ENCODE measurements at regions not wholly inside any gene's neighbourhood (a gene's known extent, or its start where the extent isn't known, plus 50 kb on each side); places are given as distances from the start of the nearest gene placed in this dataset.

DNA sequence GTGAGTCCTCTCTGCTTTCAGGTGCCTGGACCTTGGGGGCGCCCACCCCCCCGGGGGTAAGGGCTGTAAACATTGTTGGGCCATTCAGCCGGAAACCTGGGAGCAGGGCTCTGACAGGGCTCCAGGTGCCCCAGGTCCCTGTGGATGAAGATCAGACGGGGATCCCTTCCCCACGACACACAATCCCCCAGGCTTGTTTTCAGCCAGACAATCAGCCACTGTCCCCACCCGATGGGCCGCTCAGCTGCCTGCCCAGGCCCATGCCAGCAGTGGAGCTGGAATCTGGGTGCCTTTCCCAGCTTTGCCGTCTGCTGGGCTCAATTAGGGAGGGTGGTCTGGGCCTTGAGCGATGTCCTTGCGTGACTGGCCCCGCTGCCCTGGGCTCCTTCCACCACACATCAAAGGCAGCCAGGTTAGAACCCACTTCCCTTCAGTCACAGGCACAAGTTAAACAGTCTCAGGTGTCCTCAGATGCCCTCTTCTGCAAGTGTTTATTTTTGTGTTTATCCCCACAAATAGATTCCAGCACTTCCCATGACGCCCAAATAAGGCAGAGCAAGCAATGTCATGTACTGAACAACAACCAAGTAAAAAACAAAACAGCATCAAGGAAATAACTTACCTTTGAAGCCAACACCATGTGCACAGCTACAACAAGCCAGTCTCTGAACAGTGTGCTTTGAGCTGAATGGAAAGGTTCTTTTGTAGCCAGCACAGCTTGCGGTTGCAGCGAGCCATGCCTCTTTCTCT lies 77.0 kb upstream of the ALDH1A3 start:
- H3K4me3 Mint-ChIP-seq = no peak overlapping the region
- H3K9me3 Mint-ChIP-seq = peaks cover 11% of the 10 kb centered on the region
- DNase-seq (ENCODE audit: low read depth, low spot score) = no peak
- no peak overlapping the region for H3K27ac Mint-ChIP-seq (ENCODE audit: unreplicated experiment)
- H3K27me3 Mint-ChIP-seq (ENCODE audit: low read depth) = peaks cover under 1% of the 10 kb centered on the region
- TF ChIP-seq, protein P1, sequence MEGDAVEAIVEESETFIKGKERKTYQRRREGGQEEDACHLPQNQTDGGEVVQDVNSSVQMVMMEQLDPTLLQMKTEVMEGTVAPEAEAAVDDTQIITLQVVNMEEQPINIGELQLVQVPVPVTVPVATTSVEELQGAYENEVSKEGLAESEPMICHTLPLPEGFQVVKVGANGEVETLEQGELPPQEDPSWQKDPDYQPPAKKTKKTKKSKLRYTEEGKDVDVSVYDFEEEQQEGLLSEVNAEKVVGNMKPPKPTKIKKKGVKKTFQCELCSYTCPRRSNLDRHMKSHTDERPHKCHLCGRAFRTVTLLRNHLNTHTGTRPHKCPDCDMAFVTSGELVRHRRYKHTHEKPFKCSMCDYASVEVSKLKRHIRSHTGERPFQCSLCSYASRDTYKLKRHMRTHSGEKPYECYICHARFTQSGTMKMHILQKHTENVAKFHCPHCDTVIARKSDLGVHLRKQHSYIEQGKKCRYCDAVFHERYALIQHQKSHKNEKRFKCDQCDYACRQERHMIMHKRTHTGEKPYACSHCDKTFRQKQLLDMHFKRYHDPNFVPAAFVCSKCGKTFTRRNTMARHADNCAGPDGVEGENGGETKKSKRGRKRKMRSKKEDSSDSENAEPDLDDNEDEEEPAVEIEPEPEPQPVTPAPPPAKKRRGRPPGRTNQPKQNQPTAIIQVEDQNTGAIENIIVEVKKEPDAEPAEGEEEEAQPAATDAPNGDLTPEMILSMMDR (conservative IDR thresholded peaks at IDR 0.05) = no peak
- peaks cover 17% of the 10 kb centered on the region for H3K4me1 Mint-ChIP-seq
- peaks cover 3% of the 10 kb centered on the region for H3K36me3 Mint-ChIP-seq (ENCODE audit: low read depth)

DNA sequence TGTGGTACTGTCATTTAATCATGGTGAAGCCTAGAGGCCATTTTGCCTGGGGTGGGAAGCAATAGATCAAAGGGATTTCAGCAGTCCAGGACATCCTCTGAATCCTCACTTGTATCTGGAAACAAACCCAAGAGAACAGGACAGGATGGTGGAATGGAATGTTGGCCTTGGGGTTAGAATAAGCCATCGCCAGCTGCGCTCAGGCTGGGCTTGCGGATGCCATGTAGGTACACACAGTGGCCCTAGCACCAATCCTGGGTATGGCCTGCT lies 76.5 kb upstream of the ALDH1A3 start:
- Mint-ChIP-seq H3K4me1 (peaks cover 17% of the 10 kb centered on the region), H3K27me3 (ENCODE audit: low read depth) (no peaks in the 10 kb centered on the region), H3K27ac (ENCODE audit: unreplicated experiment) (no peak overlapping the region), H3K9me3 (peaks cover 11% of the 10 kb centered on the region), H3K36me3 (ENCODE audit: low read depth) (peaks cover 3% of the 10 kb centered on the region), H3K4me3 (no peak overlapping the region)
- TF ChIP-seq, protein P1 (conservative IDR thresholded peaks at IDR 0.05) = no peak
- DNase-seq (ENCODE audit: low read depth, low spot score) = no peak

DNA sequence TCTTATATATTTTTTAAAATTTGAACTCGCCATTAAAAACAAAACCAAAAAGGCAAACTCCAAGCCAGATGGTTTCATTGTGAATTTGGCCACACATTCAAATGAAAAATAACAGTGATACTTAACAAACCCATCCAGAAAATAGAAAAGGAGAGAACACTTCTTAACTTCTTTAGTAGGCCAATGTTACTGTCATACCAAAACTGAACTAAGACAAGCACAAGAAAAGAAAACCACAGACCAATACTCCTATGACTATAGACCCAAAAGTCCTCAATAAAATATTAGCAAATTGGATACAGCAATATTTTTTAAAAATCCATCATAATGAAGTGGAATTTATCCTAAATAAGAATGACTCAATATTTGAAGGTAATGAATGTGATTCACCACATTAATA lies 73.5 kb upstream of the ALDH1A3 start:
- H3K4me1 Mint-ChIP-seq = peaks cover 17% of the 10 kb centered on the region
- H3K36me3 Mint-ChIP-seq (ENCODE audit: low read depth) = peaks cover 3% of the 10 kb centered on the region
- TF ChIP-seq, protein P1 (conservative IDR thresholded peaks at IDR 0.05) = no peak
- peaks cover 10% of the 10 kb centered on the region for H3K9me3 Mint-ChIP-seq
- no peak for DNase-seq (ENCODE audit: low read depth, low spot score)
- H3K4me3 Mint-ChIP-seq = no peak overlapping the region
- no peak overlapping the region for H3K27ac Mint-ChIP-seq (ENCODE audit: unreplicated experiment)
- no peaks in the 10 kb centered on the region for H3K27me3 Mint-ChIP-seq (ENCODE audit: low read depth)

DNA sequence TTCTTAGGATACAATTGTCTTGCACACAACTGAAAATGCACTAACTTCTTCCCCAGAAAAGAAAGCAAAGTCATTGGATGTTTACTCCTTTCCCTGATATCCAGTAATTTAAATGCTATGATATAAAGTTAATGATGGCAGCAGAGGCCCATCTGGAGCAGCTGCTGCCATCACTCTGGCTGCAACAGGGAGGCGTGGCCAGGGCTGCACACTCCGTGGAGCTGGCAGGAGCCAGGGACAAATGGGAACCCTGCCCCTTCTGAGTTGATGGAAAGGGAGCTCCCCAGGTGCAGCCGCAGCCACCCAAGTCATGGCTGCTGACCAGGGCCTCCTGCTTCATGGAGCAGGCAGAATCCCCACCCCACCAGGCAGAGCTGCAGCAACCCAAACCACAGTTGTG lies 72.6 kb upstream of the ALDH1A3 start:
- H3K9me3 Mint-ChIP-seq = peaks cover 10% of the 10 kb centered on the region
- peaks cover 17% of the 10 kb centered on the region for H3K4me1 Mint-ChIP-seq
- TF ChIP-seq, protein P1 (conservative IDR thresholded peaks at IDR 0.05) = no peak
- no peak overlapping the region for H3K27ac Mint-ChIP-seq (ENCODE audit: unreplicated experiment)
- H3K36me3 Mint-ChIP-seq (ENCODE audit: low read depth) = peaks cover 3% of the 10 kb centered on the region
- H3K27me3 Mint-ChIP-seq (ENCODE audit: low read depth) = no peaks in the 10 kb centered on the region
- DNase-seq (ENCODE audit: low read depth, low spot score) = no peak
- H3K4me3 Mint-ChIP-seq = no peak overlapping the region

DNA sequence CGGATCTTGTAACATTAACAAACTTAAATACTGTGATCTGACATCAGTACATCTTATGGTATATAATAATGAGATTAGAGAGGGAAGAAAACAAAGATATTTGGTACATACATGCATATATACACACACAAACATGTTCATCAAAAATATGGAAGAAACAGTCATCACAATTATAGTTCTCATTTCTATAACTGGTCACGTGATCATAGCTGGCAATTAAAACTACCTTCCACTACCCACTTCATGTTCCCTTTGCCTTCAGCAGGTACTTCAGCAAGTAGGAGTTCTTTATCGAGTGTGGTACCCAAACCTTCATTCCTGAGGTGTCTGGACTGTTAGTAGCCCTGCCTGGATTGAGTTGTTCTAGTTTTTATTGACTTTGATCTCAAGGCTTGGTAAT lies 70.9 kb upstream of the ALDH1A3 start:
- no peak overlapping the region for H3K4me3 Mint-ChIP-seq
- no peak for DNase-seq (ENCODE audit: low read depth, low spot score)
- H3K9me3 Mint-ChIP-seq = peaks cover 15% of the 10 kb centered on the region
- TF ChIP-seq, protein P1 (conservative IDR thresholded peaks at IDR 0.05) = no peak
- no peak overlapping the region for H3K27ac Mint-ChIP-seq (ENCODE audit: unreplicated experiment)
- H3K4me1 Mint-ChIP-seq = peaks cover 6% of the 10 kb centered on the region
- no peaks in the 10 kb centered on the region for H3K27me3 Mint-ChIP-seq (ENCODE audit: low read depth)
- H3K36me3 Mint-ChIP-seq (ENCODE audit: low read depth) = peaks cover 3% of the 10 kb centered on the region

Measured in neural crest cell (in vitro differentiated cells).